CD8-positive, alpha-beta memory T cell (primary cell): ENCODE measurements at regions not wholly inside any gene's neighbourhood (a gene's known extent, or its start where the extent isn't known, plus 50 kb on each side); places are given as distances from the start of the nearest gene placed in this dataset.

Source experiments
- CTCF ChIA-PET: fragments of 350-600 bp; sonication (Branson Sonifier 250); formaldehyde crosslinking; loops from one replicate; lab custom pipeline; 2021; ENCODE audit warnings: antibody characterized with exemption; lab: Charles Lee
- POLR2A ChIA-PET: fragments of 350-600 bp; sonication (Branson Sonifier 250); formaldehyde crosslinking; loops from one replicate; lab custom pipeline; 2021; ENCODE audit warnings: antibody characterized with exemption; lab: Charles Lee
- DNase-seq, 5 donors: peaks; one replicate each; pipeline versions ENCODE4 v3.0.0 to v3.0.0-alpha.2; 2020 to 2022; ENCODE audit warnings: mixed read lengths in 1 of 5
- H3K27ac ChIP-seq: one replicate; pipeline ENCODE4 v1.7.0; 2013; ENCODE audit warnings: low read depth, mild to moderate bottlenecking, low read length, moderate library complexity
- H3K27me3 ChIP-seq: 2 replicates; pipeline ENCODE4 v1.7.0; 2013; ENCODE audit warnings: low read length, mild to moderate bottlenecking; ENCODE audit not compliant: insufficient read depth, poor library complexity, severe bottlenecking
- H3K36me3 ChIP-seq: 2 replicates; pipeline ENCODE4 v1.7.0; 2013; ENCODE audit warnings: mild to moderate bottlenecking, low read length, moderate library complexity; ENCODE audit not compliant: insufficient read depth
- H3K4me1 ChIP-seq: 2 replicates; pipeline ENCODE4 v1.7.0; 2013; ENCODE audit warnings: mild to moderate bottlenecking, low read length, moderate library complexity; ENCODE audit not compliant: insufficient read depth
- H3K4me3 ChIP-seq: 2 replicates; pipeline ENCODE4 v1.7.0; 2013; ENCODE audit warnings: mild to moderate bottlenecking, low read length
- H3K9me3 ChIP-seq: 2 replicates; pipeline ENCODE4 v1.7.0; 2013; ENCODE audit warnings: mild to moderate bottlenecking, low read length
- H3K27ac Mint-ChIP-seq, 8 donors: one replicate each; pipeline ENCODE4 v1.8.0; 2020 to 2021; ENCODE audit warnings: mixed read lengths in 8 of 8, mild to moderate bottlenecking in 6 of 8, inconsistent platforms in 3 of 8, moderate library complexity in 3 of 8
- H3K27me3 Mint-ChIP-seq, 2 donors: one replicate each; pipeline ENCODE4 v1.8.0; 2020 to 2021; ENCODE audit warnings: mixed read lengths in 2 of 2, mild to moderate bottlenecking in 1 of 2, moderate library complexity in 1 of 2
- H3K36me3 Mint-ChIP-seq, 3 donors: one replicate each; pipeline ENCODE4 v1.8.0; 2020 to 2021; ENCODE audit warnings: mixed read lengths in 3 of 3, inconsistent platforms in 1 of 3, mild to moderate bottlenecking in 1 of 3
- H3K4me1 Mint-ChIP-seq, 3 donors: one replicate each; pipeline ENCODE4 v1.8.0; 2020 to 2021; ENCODE audit warnings: mixed read lengths in 3 of 3, inconsistent platforms in 1 of 3, mild to moderate bottlenecking in 1 of 3
- H3K4me3 Mint-ChIP-seq, 7 donors: one replicate each; pipeline ENCODE4 v1.8.0; 2020 to 2021; ENCODE audit warnings: mixed read lengths in 7 of 7, mild to moderate bottlenecking in 6 of 7, moderate library complexity in 4 of 7, inconsistent platforms in 2 of 7
- H3K9me3 Mint-ChIP-seq, 5 donors: one replicate each; pipeline ENCODE4 v1.8.0; 2020 to 2022; ENCODE audit warnings: mixed read lengths in 5 of 5, mild to moderate bottlenecking in 3 of 5, moderate library complexity in 2 of 5, inconsistent platforms in 1 of 5

DNA sequence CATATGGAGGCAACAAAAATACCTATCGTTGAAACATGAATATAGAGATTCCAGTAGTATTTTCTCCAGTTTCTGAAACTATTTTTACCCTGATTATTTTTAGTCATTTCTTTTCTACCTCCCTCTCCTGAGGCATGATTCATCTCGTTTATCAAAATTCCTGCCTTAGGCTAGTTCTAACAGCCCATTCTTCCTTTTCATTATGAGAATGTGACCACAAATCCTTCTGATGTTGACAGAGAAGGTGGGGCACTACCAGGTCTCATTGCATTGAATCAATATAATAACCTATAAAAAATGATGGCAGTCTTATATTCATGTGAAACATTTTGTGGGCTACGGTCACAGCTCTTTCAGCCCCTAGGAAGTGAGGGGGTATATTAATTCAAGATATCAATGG is 406.5 kb upstream of the UBE2E3 start:
- no peaks in the 10 kb centered on the region for H3K4me1 ChIP-seq
- no peaks in the 10 kb centered on the region for H3K36me3 ChIP-seq
- Mint-ChIP-seq H3K36me3 (no peaks in the 10 kb centered on the region), H3K4me1 (no peaks in the 10 kb centered on the region), H3K4me3 (no peak overlapping the region), H3K27ac (no peak overlapping the region), H3K27me3 (peaks cover 3 to 8% of the 10 kb centered on the region in 2 donors), H3K9me3 (no peaks in the 10 kb centered on the region)
- DNase-seq: no peak
- no peaks in the 10 kb centered on the region for H3K9me3 ChIP-seq
- no peak overlapping the region for H3K27ac ChIP-seq
- ChIA-PET CTCF (no interaction called here), POLR2A (no interaction called here)
- no peaks in the 10 kb centered on the region for H3K27me3 ChIP-seq
- H3K4me3 ChIP-seq: no peak overlapping the region

DNA sequence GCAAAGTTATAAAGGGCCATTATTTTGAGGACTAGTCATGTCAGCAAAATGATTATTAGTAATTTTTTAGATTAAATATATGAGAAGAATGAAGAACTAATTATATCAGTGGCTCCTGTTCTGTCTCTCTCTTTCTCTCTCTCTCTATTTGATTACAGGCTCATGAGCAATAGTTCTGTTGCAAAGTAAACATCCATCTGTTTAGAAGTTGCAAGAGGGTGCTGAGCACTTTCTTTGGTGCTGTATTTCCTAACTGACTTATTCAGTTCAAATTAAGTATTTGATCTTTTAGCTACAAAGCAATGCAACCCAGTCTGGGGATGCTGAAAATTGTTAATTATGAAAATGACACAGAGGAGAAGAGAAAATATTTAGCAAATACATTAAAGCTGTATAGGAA is 408.1 kb upstream of the UBE2E3 start:
- H3K27me3 ChIP-seq: no peaks in the 10 kb centered on the region
- H3K27ac Mint-ChIP-seq: no peak overlapping the region
- no peaks in the 10 kb centered on the region for H3K36me3 ChIP-seq
- H3K27me3 Mint-ChIP-seq: peaks cover 0 to 3% of the 10 kb centered on the region in 2 donors
- H3K4me1 ChIP-seq: no peaks in the 10 kb centered on the region
- H3K4me1 Mint-ChIP-seq: no peaks in the 10 kb centered on the region
- H3K27ac ChIP-seq: no peak overlapping the region
- CTCF ChIA-PET: no interaction called here
- no peaks in the 10 kb centered on the region for H3K9me3 ChIP-seq
- DNase-seq: no peak
- no peak overlapping the region for H3K4me3 Mint-ChIP-seq
- H3K4me3 ChIP-seq: no peak overlapping the region
- no peaks in the 10 kb centered on the region for H3K9me3 Mint-ChIP-seq
- POLR2A ChIA-PET: no interaction called here
- no peaks in the 10 kb centered on the region for H3K36me3 Mint-ChIP-seq

DNA sequence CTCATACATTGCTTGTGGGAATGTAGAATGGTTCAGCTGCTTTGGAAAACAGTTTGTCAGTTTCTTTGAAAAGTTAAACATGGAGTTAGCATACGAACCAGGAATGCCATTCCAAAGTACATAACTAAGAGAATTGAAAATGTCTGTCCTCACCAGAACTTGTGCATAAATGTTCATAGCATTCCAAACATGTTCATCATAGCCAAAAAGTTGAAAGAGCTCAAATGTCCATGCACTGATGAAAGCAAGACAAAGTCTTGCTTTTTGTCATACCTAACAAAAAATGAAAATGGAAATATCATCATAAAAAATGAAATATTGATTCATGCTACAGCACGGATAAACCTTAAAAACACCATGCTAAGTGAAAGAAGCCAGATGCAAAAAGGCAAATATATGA is 408.8 kb upstream of the UBE2E3 start:
- ChIA-PET CTCF (no interaction called here), POLR2A (no interaction called here)
- Histone ChIP-seq H3K27ac (no peak overlapping the region), H3K9me3 (no peaks in the 10 kb centered on the region), H3K27me3 (no peaks in the 10 kb centered on the region), H3K4me1 (no peaks in the 10 kb centered on the region), H3K4me3 (no peak overlapping the region), H3K36me3 (no peaks in the 10 kb centered on the region)
- H3K4me3 Mint-ChIP-seq: no peak overlapping the region
- H3K36me3 Mint-ChIP-seq: no peaks in the 10 kb centered on the region
- H3K27ac Mint-ChIP-seq: no peak overlapping the region
- H3K4me1 Mint-ChIP-seq: no peaks in the 10 kb centered on the region
- peaks cover 0 to 3% of the 10 kb centered on the region in 2 donors for H3K27me3 Mint-ChIP-seq
- DNase-seq: no peak
- H3K9me3 Mint-ChIP-seq: no peaks in the 10 kb centered on the region

DNA sequence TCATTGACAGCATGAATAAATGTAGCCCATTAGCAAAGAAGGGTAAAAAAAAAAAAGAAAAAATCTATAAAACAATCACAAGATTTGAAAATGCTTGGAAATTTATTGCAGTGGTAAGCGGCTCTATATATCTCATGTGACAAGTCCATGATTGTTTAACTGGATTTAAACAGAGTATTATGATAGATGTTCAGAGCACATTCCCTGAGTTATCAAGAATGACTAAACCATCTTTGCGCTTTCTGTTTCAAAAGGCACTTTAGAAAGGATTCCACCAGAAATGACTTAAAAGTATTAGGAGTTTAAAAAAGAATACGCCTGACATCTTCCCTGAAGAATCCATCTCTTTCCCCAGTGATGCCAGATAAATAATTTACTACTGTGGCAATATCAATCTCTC is 409.5 kb upstream of the UBE2E3 start:
- Histone ChIP-seq H3K36me3 (no peaks in the 10 kb centered on the region), H3K4me3 (no peak overlapping the region), H3K4me1 (no peaks in the 10 kb centered on the region), H3K9me3 (no peaks in the 10 kb centered on the region), H3K27ac (no peak overlapping the region), H3K27me3 (no peaks in the 10 kb centered on the region)
- H3K9me3 Mint-ChIP-seq: no peaks in the 10 kb centered on the region
- no peak overlapping the region for H3K4me3 Mint-ChIP-seq
- no peak for DNase-seq
- H3K4me1 Mint-ChIP-seq: no peaks in the 10 kb centered on the region
- H3K36me3 Mint-ChIP-seq: no peaks in the 10 kb centered on the region
- H3K27ac Mint-ChIP-seq: no peak overlapping the region
- peaks cover 0 to 3% of the 10 kb centered on the region in 2 donors for H3K27me3 Mint-ChIP-seq
- POLR2A ChIA-PET: no interaction called here
- CTCF ChIA-PET: no interaction called here

DNA sequence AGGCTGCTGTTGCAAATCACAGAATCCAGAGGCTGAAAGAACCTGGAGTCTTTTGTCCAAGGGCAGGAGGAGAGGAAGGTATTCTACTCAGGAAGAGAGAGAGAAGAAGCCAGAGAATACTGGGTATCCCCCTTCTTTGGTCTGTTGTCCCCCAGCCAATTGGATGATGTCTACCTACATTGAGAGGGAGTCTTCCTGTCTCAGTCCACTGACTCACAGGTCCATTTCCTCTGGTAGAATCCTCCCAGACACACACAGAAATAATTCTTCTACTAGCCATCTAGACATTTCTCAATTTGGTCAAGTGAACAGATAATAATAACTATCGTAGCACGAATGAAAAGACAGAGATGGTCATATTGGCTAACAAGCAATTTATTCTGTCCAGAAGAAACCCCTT is 416.4 kb upstream of the UBE2E3 start:
- Mint-ChIP-seq H3K4me1 (peaks cover 0 to 5% (median 0%) of the 10 kb centered on the region in 3 donors), H3K9me3 (no peaks in the 10 kb centered on the region), H3K4me3 (no peak overlapping the region), H3K27ac (no peak overlapping the region), H3K36me3 (no peaks in the 10 kb centered on the region), H3K27me3 (peaks cover 5 to 6% of the 10 kb centered on the region in 2 donors)
- Histone ChIP-seq H3K4me1 (no peaks in the 10 kb centered on the region), H3K36me3 (no peaks in the 10 kb centered on the region), H3K27me3 (no peaks in the 10 kb centered on the region), H3K9me3 (no peaks in the 10 kb centered on the region), H3K27ac (no peak overlapping the region), H3K4me3 (no peak overlapping the region)
- ChIA-PET CTCF (no interaction called here), POLR2A (no interaction called here)
- no peak for DNase-seq

DNA sequence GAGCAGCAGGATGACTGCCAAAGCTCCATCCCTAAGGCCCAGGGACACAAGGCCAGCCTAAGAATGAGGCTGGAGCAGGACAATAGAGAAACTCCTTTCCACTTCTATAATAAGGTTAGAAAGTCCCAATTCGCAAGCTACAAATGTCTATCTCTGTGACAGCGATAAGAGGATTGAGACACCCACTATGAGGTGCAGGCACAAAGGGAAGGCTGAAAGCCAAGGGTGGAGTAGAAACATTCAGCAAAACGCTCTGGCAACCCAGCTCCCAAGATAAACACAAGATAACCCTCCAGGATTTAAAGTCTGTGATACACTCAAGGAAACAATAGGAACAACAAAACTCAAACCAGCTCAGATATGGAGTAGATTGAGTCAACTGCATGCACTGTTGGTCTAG is 418.0 kb upstream of the UBE2E3 start:
- CTCF ChIA-PET: no interaction called here

DNA sequence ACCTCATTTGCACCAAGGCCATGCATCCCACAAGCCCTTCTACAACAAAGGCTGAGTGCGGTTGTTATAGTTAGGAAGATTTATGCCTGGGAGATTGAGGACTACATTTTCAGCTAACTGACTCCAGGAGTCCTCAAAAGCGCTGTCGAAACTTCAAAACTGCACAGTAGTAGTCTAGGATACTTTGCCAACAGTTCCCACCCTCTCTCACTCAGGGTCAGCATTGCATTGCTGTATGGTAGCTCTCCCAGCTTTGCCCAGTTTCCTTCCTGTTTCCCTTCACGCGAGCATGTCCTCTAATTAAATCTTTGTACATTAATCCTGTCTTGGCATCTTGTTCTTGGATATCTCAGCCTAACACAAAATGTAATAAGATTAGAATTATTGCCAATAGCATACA is 420.6 kb upstream of the UBE2E3 start:
- no peaks in the 10 kb centered on the region for H3K9me3 ChIP-seq
- ChIA-PET CTCF (interaction anchor here (1.1 kb wide), 1 partner anchor 11 kb away, joined by 3 read pairs; no protein-coding TSS in a partner anchor), POLR2A (no interaction called here)
- no peak overlapping the region for H3K27ac ChIP-seq
- Mint-ChIP-seq H3K36me3 (no peaks in the 10 kb centered on the region), H3K9me3 (peaks cover 0 to 2% (median 0%) of the 10 kb centered on the region in 5 donors), H3K27ac (no peak overlapping the region), H3K27me3 (peaks cover 7 to 16% of the 10 kb centered on the region in 2 donors), H3K4me1 (peaks cover 0 to 5% (median 0%) of the 10 kb centered on the region in 3 donors), H3K4me3 (no peak overlapping the region)
- H3K36me3 ChIP-seq: no peaks in the 10 kb centered on the region
- DNase-seq: no peak
- no peaks in the 10 kb centered on the region for H3K4me1 ChIP-seq
- no peaks in the 10 kb centered on the region for H3K27me3 ChIP-seq
- no peak overlapping the region for H3K4me3 ChIP-seq

More for the DNA sequence above, 418.0 kb upstream of the UBE2E3 start:
- POLR2A ChIA-PET: no interaction called here
- H3K4me3 Mint-ChIP-seq: no peak overlapping the region
- Histone ChIP-seq H3K36me3 (no peaks in the 10 kb centered on the region), H3K4me3 (no peak overlapping the region), H3K27ac (no peak overlapping the region), H3K9me3 (no peaks in the 10 kb centered on the region), H3K4me1 (no peaks in the 10 kb centered on the region), H3K27me3 (no peaks in the 10 kb centered on the region)
- peaks cover 5 to 6% of the 10 kb centered on the region in 2 donors for H3K27me3 Mint-ChIP-seq
- no peaks in the 10 kb centered on the region for H3K36me3 Mint-ChIP-seq
- no peak overlapping the region for H3K27ac Mint-ChIP-seq
- no peaks in the 10 kb centered on the region for H3K9me3 Mint-ChIP-seq
- H3K4me1 Mint-ChIP-seq: peaks cover 0 to 5% (median 0%) of the 10 kb centered on the region in 3 donors
- no peak for DNase-seq

DNA sequence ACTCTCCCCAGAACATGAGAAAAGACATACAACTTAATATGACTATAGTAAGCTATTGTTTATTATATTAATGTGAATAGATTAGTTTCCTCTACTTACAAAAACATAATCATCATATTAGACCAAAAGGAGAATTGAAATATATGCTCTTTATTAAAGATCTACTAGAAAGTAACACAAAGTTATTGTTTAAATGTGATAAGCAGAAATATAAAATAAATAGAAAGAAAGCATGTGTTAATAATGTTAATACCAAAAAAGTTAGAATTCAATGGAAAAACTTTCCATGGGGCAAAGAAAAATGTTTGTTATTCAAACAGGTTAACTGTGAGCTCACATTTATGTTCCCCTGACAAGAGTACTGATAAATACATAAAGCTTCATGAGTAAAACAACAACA is 421.4 kb upstream of the UBE2E3 start:
- no peak for DNase-seq
- Mint-ChIP-seq H3K4me1 (peaks cover 0 to 5% (median 0%) of the 10 kb centered on the region in 3 donors), H3K27ac (no peak overlapping the region), H3K36me3 (no peaks in the 10 kb centered on the region), H3K4me3 (no peak overlapping the region), H3K9me3 (peaks cover 0 to 2% (median 0%) of the 10 kb centered on the region in 5 donors), H3K27me3 (peaks cover 7 to 16% of the 10 kb centered on the region in 2 donors)
- Histone ChIP-seq H3K4me1 (no peaks in the 10 kb centered on the region), H3K27me3 (no peaks in the 10 kb centered on the region), H3K27ac (no peak overlapping the region), H3K9me3 (no peaks in the 10 kb centered on the region), H3K36me3 (no peaks in the 10 kb centered on the region), H3K4me3 (no peak overlapping the region)
- CTCF ChIA-PET: interaction anchor here (1.1 kb wide), 1 partner anchor 11 kb away, joined by 3 read pairs; no protein-coding TSS in a partner anchor
- POLR2A ChIA-PET: no interaction called here
